H1 (cell line): ENCODE measurements at regions not wholly inside any gene's neighbourhood (a gene's known extent, or its start where the extent isn't known, plus 50 kb on each side); places are given as distances from the start of the nearest gene placed in this dataset.

ENCODE experiments used
- CTCF ChIA-PET: fragments of 300-600 bp; sonication (Branson Sonifier 250); formaldehyde crosslinking; loops from one replicate; lab custom pipeline; 2021; ENCODE audit not compliant: partially characterized antibody; lab: Charles Lee
- POLR2A ChIA-PET: fragments of 300-600 bp; sonication (Branson Sonifier 250); formaldehyde crosslinking; loops from one replicate; lab custom pipeline; 2021; ENCODE audit warnings: inconsistent platforms; ENCODE audit not compliant: partially characterized antibody; lab: Charles Lee
- DNase-seq, 2 experiments: peaks; one replicate each; pipeline versions ENCODE4 v3.0.0 to v3.0.0-alpha.2; 2010 to 2022; ENCODE audit warnings: low spot score in 2 of 2, low read depth in 1 of 2, mixed read lengths in 1 of 2
- FAIRE-seq: peaks from 2 replicates; lab custom pipeline; 2011; peaks lifted over from hg19 to GRCh38; lab: Jason Lieb, UNC
- H2AFZ ChIP-seq: 2 replicates; pipeline ENCODE4 v1.8.1; 2012; ENCODE audit warnings: low read length, inconsistent platforms
- H2AK5ac ChIP-seq: 2 replicates; pipeline ENCODE4 v1.6.1; 2013; ENCODE audit warnings: low read depth, low read length
- H2BK120ac ChIP-seq: replicated peaks from 2 replicates; pipeline ENCODE3; 2013; ENCODE audit warnings: low read depth, low read length, inconsistent platforms
- H2BK12ac ChIP-seq: 2 replicates; pipeline ENCODE4 v1.6.1; 2013; ENCODE audit warnings: low read depth, low read length
- H2BK15ac ChIP-seq: 2 replicates; pipeline ENCODE4 v1.6.1; 2013; ENCODE audit warnings: low read length
- H2BK20ac ChIP-seq: 2 replicates; pipeline ENCODE4 v1.6.1; 2013; ENCODE audit warnings: low read length
- H2BK5ac ChIP-seq: 2 replicates; pipeline ENCODE4 v1.6.1; 2013; ENCODE audit warnings: low read depth, low read length
- H3K14ac ChIP-seq: 2 replicates; pipeline ENCODE4 v1.6.1; 2013; ENCODE audit warnings: inconsistent platforms; ENCODE audit not compliant: insufficient read length
- H3K18ac ChIP-seq: 2 replicates; pipeline ENCODE4 v1.6.1; 2013; ENCODE audit warnings: low read length; ENCODE audit errors: extremely low read depth
- H3K23ac ChIP-seq: 2 replicates; pipeline ENCODE4 v1.6.1; 2013; ENCODE audit warnings: inconsistent platforms; ENCODE audit not compliant: insufficient read length
- H3K23me2 ChIP-seq: 2 replicates; pipeline ENCODE4 v1.6.1; 2013; ENCODE audit warnings: low read depth, low read length
- H3K27ac ChIP-seq: 2 replicates; pipeline ENCODE4 v1.6.1; 2011; ENCODE audit warnings: low read depth, low read length, inconsistent platforms
- H3K27me3 ChIP-seq, 4 experiments: replicated peaks in 1 of 4; 1 replicate in 1 of 4; 2 replicates in 3 of 4; pipeline versions ENCODE4 v1.6.1 to v1.8.1; 2011 to 2013; ENCODE audit warnings: low read length in 3 of 4, mild to moderate bottlenecking in 3 of 4, inconsistent platforms in 2 of 4, mixed read lengths in 2 of 4, moderate library complexity in 1 of 4; ENCODE audit not compliant: control insufficient read depth in 3 of 4, insufficient read depth in 3 of 4; ENCODE audit errors: extremely low read depth in 1 of 4
- H3K36me3 ChIP-seq, 4 experiments: 2 replicates each; pipeline versions ENCODE4 v1.6.1 to v1.8.1; 2011 to 2013; ENCODE audit warnings: mild to moderate bottlenecking in 4 of 4, low read length in 3 of 4, moderate library complexity in 2 of 4, control low read depth in 1 of 4, inconsistent platforms in 1 of 4; ENCODE audit not compliant: insufficient read depth in 4 of 4, control insufficient read depth in 2 of 4
- H3K4ac ChIP-seq: replicated peaks from 2 replicates; pipeline ENCODE3; 2013; ENCODE audit warnings: low read length, low read depth, mixed read lengths, inconsistent platforms; ENCODE audit not compliant: insufficient read length
- H3K4me1 ChIP-seq, 4 experiments: replicated peaks in 1 of 4; 1 replicate in 1 of 4; 2 replicates in 3 of 4; pipeline versions ENCODE4 v1.6.1 to v1.8.1; 2011 to 2013; ENCODE audit warnings: low read length in 3 of 4, inconsistent platforms in 2 of 4, mixed read lengths in 1 of 4; ENCODE audit not compliant: insufficient read depth in 4 of 4, control insufficient read depth in 3 of 4
- H3K4me2 ChIP-seq, 2 experiments: 2 replicates each; pipeline versions ENCODE4 v1.6.1 to v1.8.1; 2011 to 2013; ENCODE audit warnings: low read depth in 2 of 2, low read length in 2 of 2, control low read depth in 1 of 2, inconsistent platforms in 1 of 2, mild to moderate bottlenecking in 1 of 2; ENCODE audit not compliant: insufficient read depth in 1 of 2
- H3K4me3 ChIP-seq, 4 experiments: fragments of 200-600, 300-600 bp in 1 of 4; sonication (generic), shearing (Covaris generic), sonication (Bioruptor Twin) in 1 of 4; 2 replicates each; pipeline versions ENCODE4 v1.5.1 to v1.8.1; 2011 to 2016; ENCODE audit warnings: low read length in 4 of 4, low read depth in 3 of 4, control low read depth in 2 of 4, inconsistent platforms in 2 of 4, mild to moderate bottlenecking in 2 of 4, mixed read lengths in 1 of 4, moderate library complexity in 1 of 4; ENCODE audit not compliant: insufficient read depth in 2 of 4; ENCODE audit errors: extremely low read depth in 1 of 4
- H3K56ac ChIP-seq: replicated peaks from 2 replicates; pipeline ENCODE3; 2013; ENCODE audit warnings: low read depth, mild to moderate bottlenecking, mixed read lengths, low read length, inconsistent platforms; ENCODE audit not compliant: insufficient read length
- H3K79me1 ChIP-seq: 2 replicates; pipeline ENCODE4 v1.6.1; 2013; ENCODE audit warnings: low read depth, low read length, control low read depth
- H3K79me2 ChIP-seq, 2 experiments: 2 replicates each; pipeline versions ENCODE4 v1.6.1 to v1.8.1; 2012 to 2013; ENCODE audit warnings: low read length in 2 of 2, mild to moderate bottlenecking in 2 of 2, inconsistent platforms in 1 of 2; ENCODE audit not compliant: insufficient read depth in 2 of 2, control insufficient read depth in 1 of 2
- H3K9ac ChIP-seq, 4 experiments: replicated peaks in 1 of 4; 1 replicate in 1 of 4; 2 replicates in 3 of 4; pipeline versions ENCODE4 v1.6.1 to v1.8.1; 2011 to 2013; ENCODE audit warnings: low read depth in 3 of 4, low read length in 3 of 4, control low read depth in 2 of 4, mild to moderate bottlenecking in 2 of 4, moderate library complexity in 2 of 4, inconsistent platforms in 1 of 4; ENCODE audit errors: extremely low read depth in 1 of 4
- H3K9me3 ChIP-seq, 2 experiments: 2 replicates each; pipeline versions ENCODE4 v1.6.1 to v1.8.1; 2012 to 2013; ENCODE audit warnings: mild to moderate bottlenecking in 2 of 2, moderate library complexity in 2 of 2, control low read depth in 1 of 2, inconsistent platforms in 1 of 2, low read depth in 1 of 2, low read length in 1 of 2, mixed read lengths in 1 of 2; ENCODE audit not compliant: insufficient read depth in 2 of 2
- H4K20me1 ChIP-seq, 2 experiments: replicated peaks in 1 of 2; 2 replicates each; pipeline versions ENCODE3 to v1.8.1; 2011 to 2013; ENCODE audit warnings: inconsistent platforms in 2 of 2, low read length in 2 of 2, mild to moderate bottlenecking in 1 of 2; ENCODE audit not compliant: insufficient read depth in 2 of 2, control insufficient read depth in 1 of 2
- H4K5ac ChIP-seq: 2 replicates; pipeline ENCODE4 v1.6.1; 2013; ENCODE audit warnings: low read length, low read depth, mixed read lengths, inconsistent platforms; ENCODE audit not compliant: insufficient read length
- H4K8ac ChIP-seq: 2 replicates; pipeline ENCODE4 v1.8.0; 2013; ENCODE audit warnings: mild to moderate bottlenecking, moderate library complexity, low read length, inconsistent platforms; ENCODE audit not compliant: insufficient read depth; ENCODE audit errors: extremely low read depth
- H4K91ac ChIP-seq: replicated peaks from 2 replicates; pipeline ENCODE3; 2013; ENCODE audit warnings: low read length, mixed read lengths, inconsistent platforms; ENCODE audit not compliant: insufficient read length
- EP300 ChIP-seq, 2 experiments: IDR thresholded peaks; 1 replicate in 1 of 2; 2 replicates in 1 of 2; pipeline ENCODE4 v1.6.1; 2011 to 2012; ENCODE audit warnings: low read depth in 2 of 2, low read length in 2 of 2, mild to moderate bottlenecking in 2 of 2, borderline replicate concordance in 1 of 2, inconsistent platforms in 1 of 2, moderate library complexity in 1 of 2
- HDAC2 ChIP-seq, 2 experiments: fragments of 300-600 bp in 1 of 2; sonication (generic) in 1 of 2; IDR thresholded peaks; 2 replicates each; pipeline ENCODE4 v1.6.1; 2011 to 2012; ENCODE audit warnings: low read depth in 2 of 2, low read length in 2 of 2, mild to moderate bottlenecking in 2 of 2, moderate library complexity in 2 of 2, borderline replicate concordance in 1 of 2, inconsistent platforms in 1 of 2
- WGBS, 2 experiments: shearing (Covaris generic) in 1 of 2; methylation state at CpG; one replicate each; pipeline versions ENCODE4 v1.1.6 to v1.1.7; 2013 to 2015; ENCODE audit warnings: low lambda C conversion rate in 2 of 2, mixed read lengths in 2 of 2, inconsistent platforms in 1 of 2, low coverage in 1 of 2, missing lambda C conversion rate in 1 of 2; ENCODE audit not compliant: insufficient replicate concordance in 2 of 2, insufficient coverage in 1 of 2, insufficient read length in 1 of 2; ENCODE audit errors: extremely low coverage in 1 of 2, missing lambda C conversion rate in 1 of 2; 5-methylcytosine and 5-hydroxymethylcytosine counted together

DNA sequence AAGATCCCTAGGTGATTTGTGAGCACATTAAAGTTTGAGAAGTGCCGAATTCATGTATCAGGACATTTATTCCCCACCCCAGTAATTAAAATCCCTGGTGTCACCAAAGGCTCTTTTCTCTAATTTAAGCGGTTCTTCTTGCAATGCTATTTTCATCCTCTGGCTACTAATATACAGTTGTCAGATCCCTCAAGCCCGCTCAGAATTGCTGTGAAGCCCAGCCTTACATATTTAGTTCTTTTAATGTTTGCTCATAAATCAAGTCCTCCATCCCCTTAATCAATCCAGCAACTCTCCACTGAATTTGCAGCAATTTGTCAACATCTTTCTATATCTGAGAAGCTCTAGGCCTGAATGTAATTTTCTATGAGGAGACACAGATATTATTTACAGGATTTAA lies 437.9 kb downstream of the PIK3C3 start:
- H3K4me1 ChIP-seq, result no peaks in the 10 kb centered on the region
- H3K14ac ChIP-seq, result no peak overlapping the region
- H3K79me1 ChIP-seq, result no peaks in the 10 kb centered on the region
- no peak overlapping the region for H4K91ac ChIP-seq
- no peaks in the 10 kb centered on the region for H3K9me3 ChIP-seq
- H4K5ac ChIP-seq, result no peak overlapping the region
- H3K23me2 ChIP-seq, result no peaks in the 10 kb centered on the region
- TF ChIP-seq HDAC2 (IDR thresholded peaks at IDR 0.05; ENCODE audit: borderline replicate concordance in 1 of 2, low read depth in 2 of 2, low read length in 2 of 2) (no peak), EP300 (IDR thresholded peaks at IDR 0.05; ENCODE audit: borderline replicate concordance in 1 of 2, low read depth in 2 of 2, low read length in 2 of 2) (no peak)
- H3K4me2 ChIP-seq, result no peak overlapping the region
- no peaks in the 10 kb centered on the region for H3K79me2 ChIP-seq
- no peaks in the 10 kb centered on the region for H4K20me1 ChIP-seq
- no peak overlapping the region for H2BK15ac ChIP-seq
- CTCF ChIA-PET, result no interaction called here
- no peak overlapping the region for H3K4ac ChIP-seq
- FAIRE-seq (no peak), DNase-seq (no peak)
- H2BK20ac ChIP-seq, result no peak overlapping the region
- H3K36me3 ChIP-seq, result no peaks in the 10 kb centered on the region
- no peak overlapping the region for H2BK12ac ChIP-seq
- H3K4me3 ChIP-seq, result no peak overlapping the region
- no peak overlapping the region for H2BK5ac ChIP-seq
- no peak overlapping the region for H2BK120ac ChIP-seq
- POLR2A ChIA-PET, result no interaction called here
- WGBS, 2 experiments, result 80% methylated on average over 3 of the region's 3 CpGs; no CpG with 5 or more reads in 1 of the 2 experiments
- H2AK5ac ChIP-seq, result no peak overlapping the region
- H2AFZ ChIP-seq, result no peak overlapping the region
- H3K18ac ChIP-seq, result no peak overlapping the region
- H3K23ac ChIP-seq, result no peak overlapping the region
- no peak overlapping the region for H3K56ac ChIP-seq
- H3K27ac ChIP-seq, result no peak overlapping the region
- H3K9ac ChIP-seq, result no peak overlapping the region
- H4K8ac ChIP-seq, result no peak overlapping the region
- no peaks in the 10 kb centered on the region for H3K27me3 ChIP-seq
